Testis (tissue), 2 donors: ENCODE measurements at regions not wholly inside any gene's neighbourhood (a gene's known extent, or its start where the extent isn't known, plus 50 kb on each side); places are given as distances from the start of the nearest gene placed in this dataset.
A peak's percentile ranks its signal among the peaks of the same experiment; 100 is the strongest.

Experiments
- DNase-seq: peaks from one replicate; pipeline ENCODE4 v3.0.0-alpha.2; 2019
- H3K27ac ChIP-seq, 2 donors: fragments of 200-600 bp; sonication (generic); one replicate each; pipeline ENCODE4 v1.5.1; 2019
- H3K27me3 ChIP-seq: fragments of 200-600 bp; sonication (generic); one replicate; pipeline ENCODE4 v1.5.1; 2019
- H3K36me3 ChIP-seq: fragments of 200-600 bp; sonication (generic); one replicate; pipeline ENCODE4 v1.5.1; 2017; ENCODE audit warnings: low read depth; ENCODE audit errors: missing control alignments
- H3K4me1 ChIP-seq: fragments of 200-600 bp; sonication (generic); one replicate; pipeline ENCODE4 v1.5.1; 2019
- H3K4me3 ChIP-seq, 2 donors: fragments of 200-600 bp; sonication (generic); one replicate each; pipeline ENCODE4 v1.5.1; 2017 to 2019
- H3K9me3 ChIP-seq: fragments of 200-600 bp; sonication (generic); one replicate; pipeline ENCODE4 v1.5.1; 2017
- POLR2A ChIP-seq: fragments of 450-650 bp; IDR thresholded peaks from one replicate; pipeline ENCODE4 v1.6.1; 2017; ENCODE audit warnings: antibody characterized with exemption, mild to moderate bottlenecking, moderate library complexity
- WGBS, 2 donors: methylation state at CpG; one replicate each; pipeline ENCODE4 v1.1.5; 2018; 5-methylcytosine and 5-hydroxymethylcytosine counted together
- intact Hi-C: fragments of 100-400 bp; cut with DNase I; formaldehyde crosslinking; loops from one replicate; pipeline ENCODE4 v1.15.1; 2023; ENCODE audit warnings: low total_unique reads
- TF ChIP-seq, protein P1 (sequence below), 3 experiments: fragments of 450-650 bp in 2 of 3; fragments of 200-600 bp in 1 of 3; sonication (generic) in 1 of 3; IDR thresholded peaks; one replicate each; pipeline ENCODE4 v1.5.1; 2016 to 2019; ENCODE audit warnings: antibody characterized with exemption in 3 of 3, mild to moderate bottlenecking in 2 of 3, moderate library complexity in 1 of 3

DNA sequence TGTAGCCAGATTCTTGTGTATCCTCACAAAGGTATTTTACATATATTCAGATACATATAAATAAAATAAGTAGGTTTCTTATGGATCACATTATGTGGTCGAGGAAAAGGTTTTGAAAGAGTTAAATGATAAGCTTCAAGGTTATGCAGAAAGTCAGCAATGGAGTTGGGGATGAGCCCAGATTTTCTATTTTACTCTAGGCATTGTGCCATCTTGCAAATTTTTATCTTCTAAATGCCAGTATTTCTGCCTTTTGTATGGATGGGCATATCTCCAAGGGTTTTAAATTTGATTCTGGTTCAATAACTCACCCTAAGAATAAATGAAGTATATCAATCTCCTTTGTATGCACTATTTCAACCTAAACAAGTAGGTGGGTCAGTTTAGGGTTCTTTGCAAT is 410.7 kb downstream of the DMRTA1 start:
- Histone ChIP-seq H3K27ac (no peak overlapping the region), H3K9me3 (no peaks in the 10 kb centered on the region), H3K36me3 (no peaks in the 10 kb centered on the region), H3K4me1 (no peaks in the 10 kb centered on the region), H3K27me3 (no peaks in the 10 kb centered on the region), H3K4me3 (no peak overlapping the region)
- WGBS, 2 donors: 53 to 59% methylated on average over 1 of the region's 1 CpG
- no peak for DNase-seq
- intact Hi-C loops: no loop called here
- TF ChIP-seq, protein P1, sequence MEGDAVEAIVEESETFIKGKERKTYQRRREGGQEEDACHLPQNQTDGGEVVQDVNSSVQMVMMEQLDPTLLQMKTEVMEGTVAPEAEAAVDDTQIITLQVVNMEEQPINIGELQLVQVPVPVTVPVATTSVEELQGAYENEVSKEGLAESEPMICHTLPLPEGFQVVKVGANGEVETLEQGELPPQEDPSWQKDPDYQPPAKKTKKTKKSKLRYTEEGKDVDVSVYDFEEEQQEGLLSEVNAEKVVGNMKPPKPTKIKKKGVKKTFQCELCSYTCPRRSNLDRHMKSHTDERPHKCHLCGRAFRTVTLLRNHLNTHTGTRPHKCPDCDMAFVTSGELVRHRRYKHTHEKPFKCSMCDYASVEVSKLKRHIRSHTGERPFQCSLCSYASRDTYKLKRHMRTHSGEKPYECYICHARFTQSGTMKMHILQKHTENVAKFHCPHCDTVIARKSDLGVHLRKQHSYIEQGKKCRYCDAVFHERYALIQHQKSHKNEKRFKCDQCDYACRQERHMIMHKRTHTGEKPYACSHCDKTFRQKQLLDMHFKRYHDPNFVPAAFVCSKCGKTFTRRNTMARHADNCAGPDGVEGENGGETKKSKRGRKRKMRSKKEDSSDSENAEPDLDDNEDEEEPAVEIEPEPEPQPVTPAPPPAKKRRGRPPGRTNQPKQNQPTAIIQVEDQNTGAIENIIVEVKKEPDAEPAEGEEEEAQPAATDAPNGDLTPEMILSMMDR (IDR thresholded peaks at IDR 0.05): no peak
- TF ChIP-seq POLR2A: no peak

DNA sequence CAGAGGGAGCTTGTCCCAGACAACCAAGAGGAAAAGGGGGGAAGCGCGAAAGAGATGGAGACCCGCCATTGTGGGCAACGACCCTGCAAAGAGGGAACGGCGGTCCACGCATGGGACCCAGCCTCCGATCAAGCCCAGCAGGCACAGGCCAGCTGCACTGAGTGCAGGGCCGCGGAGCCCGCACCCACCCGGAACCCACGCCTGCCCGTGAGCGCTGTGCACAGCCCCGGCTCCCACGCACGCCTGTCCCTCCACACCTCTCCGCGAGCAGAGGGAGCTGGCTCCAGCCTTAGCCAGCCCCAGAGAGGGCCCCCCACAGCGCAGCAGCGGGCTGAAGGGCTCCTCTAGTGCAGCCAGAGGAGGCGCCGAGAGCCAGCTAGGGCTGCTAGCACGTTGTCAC is 416.5 kb downstream of the DMRTA1 start:
- H3K27me3 ChIP-seq: no peaks in the 10 kb centered on the region
- no peaks in the 10 kb centered on the region for H3K36me3 ChIP-seq
- no peaks in the 10 kb centered on the region for H3K4me1 ChIP-seq
- H3K27ac ChIP-seq: no peak overlapping the region
- H3K4me3 ChIP-seq: peak overlapping the region; percentile 21 to 50
- TF ChIP-seq, protein P1 (IDR thresholded peaks at IDR 0.05): no peak
- no peak for TF ChIP-seq POLR2A
- WGBS, 2 donors: 60 to 84% methylated on average over 14 to 25 of the region's 25 CpGs
- intact Hi-C loops: no loop called here
- no peaks in the 10 kb centered on the region for H3K9me3 ChIP-seq
- no peak for DNase-seq

DNA sequence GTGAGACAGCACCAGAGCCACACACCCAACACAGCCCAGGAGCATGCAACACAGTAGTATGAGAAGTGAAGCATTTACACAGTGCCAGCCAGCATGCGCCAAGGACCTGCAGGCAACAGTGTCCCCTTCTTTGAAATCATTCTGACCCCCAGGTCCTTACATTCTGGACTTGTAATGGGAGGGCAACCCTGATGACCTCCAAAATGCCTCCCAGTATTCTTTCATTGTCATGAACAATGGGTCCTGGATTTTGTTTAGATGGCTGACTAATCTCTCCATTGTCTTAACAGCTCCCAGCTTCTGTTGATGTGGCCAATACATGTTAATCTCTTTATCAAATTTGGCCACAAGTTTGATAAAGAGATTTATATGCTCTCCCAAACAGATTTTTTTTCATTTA is 417.1 kb downstream of the DMRTA1 start:
- no peak for DNase-seq
- WGBS, 2 donors: 64 to 67% methylated on average over 1 of the region's 1 CpG
- intact Hi-C loops: no loop called here
- Histone ChIP-seq H3K4me1 (no peaks in the 10 kb centered on the region), H3K4me3 (peak overlapping the region in 1 of 2 donors; percentile 50), H3K36me3 (no peaks in the 10 kb centered on the region), H3K9me3 (no peaks in the 10 kb centered on the region), H3K27ac (no peak overlapping the region), H3K27me3 (no peaks in the 10 kb centered on the region)
- TF ChIP-seq, protein P1 (IDR thresholded peaks at IDR 0.05): no peak
- no peak for TF ChIP-seq POLR2A

DNA sequence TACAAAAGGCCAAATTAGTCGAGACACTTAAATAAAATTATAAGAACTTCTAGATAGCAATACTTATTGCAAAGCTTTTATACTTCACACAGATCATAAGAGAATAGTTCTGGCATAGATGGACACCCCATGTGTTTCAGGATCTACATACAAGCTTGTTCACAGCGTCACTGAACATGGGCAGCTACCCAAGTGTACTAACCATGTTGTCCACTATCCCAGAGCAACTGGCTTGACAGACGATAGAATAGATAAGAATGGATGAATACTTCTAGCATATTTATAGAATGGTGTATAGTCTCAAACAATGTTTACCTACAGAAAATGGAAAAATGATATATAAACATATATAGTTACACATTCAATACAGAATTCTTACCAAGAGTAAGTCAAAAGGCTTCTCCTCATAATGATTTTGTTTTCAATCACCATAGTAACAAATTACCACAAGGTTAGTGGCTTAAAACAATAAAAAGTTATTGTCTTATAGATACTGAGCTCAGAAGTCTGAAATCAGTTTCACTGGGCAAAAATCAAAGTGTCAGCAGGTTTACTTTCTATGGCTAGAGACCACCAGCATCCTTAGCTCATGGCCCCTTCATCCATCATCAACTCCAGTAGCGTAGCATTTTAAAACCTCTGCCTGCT is 446.7 kb downstream of the DMRTA1 start:
- Histone ChIP-seq H3K4me1 (no peaks in the 10 kb centered on the region), H3K4me3 (no peak overlapping the region), H3K27ac (no peak overlapping the region), H3K36me3 (no peaks in the 10 kb centered on the region), H3K9me3 (no peaks in the 10 kb centered on the region), H3K27me3 (no peaks in the 10 kb centered on the region)
- no peak for DNase-seq
- intact Hi-C loops: no loop called here
- 85 to 93% methylated on average over 4 of the region's 4 CpGs for WGBS, 2 donors
- TF ChIP-seq, protein P1 (IDR thresholded peaks at IDR 0.05): no peak
- no peak for TF ChIP-seq POLR2A

DNA sequence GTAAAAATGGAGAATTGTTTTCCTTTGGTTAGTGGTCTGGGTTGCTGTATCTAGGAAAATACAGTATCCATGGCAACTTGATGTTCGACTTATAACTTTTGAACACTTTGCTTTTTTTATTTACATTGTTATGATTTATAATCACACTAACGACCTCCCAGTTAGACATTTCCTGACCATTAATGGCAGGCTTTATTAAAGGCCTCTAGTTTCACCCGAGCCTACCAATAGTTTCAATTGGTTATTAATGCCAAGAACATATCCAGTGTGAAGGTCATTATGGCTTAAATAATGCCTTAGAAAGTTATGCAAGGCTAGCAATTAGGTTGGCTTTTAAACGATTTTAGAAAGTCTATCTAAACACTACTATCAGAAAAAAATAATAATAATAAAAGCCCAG is 452.0 kb downstream of the DMRTA1 start:
- intact Hi-C loops: no loop called here
- H3K4me3 ChIP-seq: no peak overlapping the region
- no peak for TF ChIP-seq POLR2A
- TF ChIP-seq, protein P1 (IDR thresholded peaks at IDR 0.05): no peak
- H3K9me3 ChIP-seq: no peaks in the 10 kb centered on the region
- no peaks in the 10 kb centered on the region for H3K36me3 ChIP-seq
- H3K4me1 ChIP-seq: no peaks in the 10 kb centered on the region
- 28 to 33% methylated on average over 4 of the region's 4 CpGs for WGBS, 2 donors
- no peak overlapping the region for H3K27ac ChIP-seq
- no peak for DNase-seq
- no peaks in the 10 kb centered on the region for H3K27me3 ChIP-seq
